ENCODE measurements at regions not wholly inside any gene's neighbourhood (a gene's known extent, or its start where the extent isn't known, plus 50 kb on each side); places are given as distances from the start of the nearest gene placed in this dataset.

DNA sequence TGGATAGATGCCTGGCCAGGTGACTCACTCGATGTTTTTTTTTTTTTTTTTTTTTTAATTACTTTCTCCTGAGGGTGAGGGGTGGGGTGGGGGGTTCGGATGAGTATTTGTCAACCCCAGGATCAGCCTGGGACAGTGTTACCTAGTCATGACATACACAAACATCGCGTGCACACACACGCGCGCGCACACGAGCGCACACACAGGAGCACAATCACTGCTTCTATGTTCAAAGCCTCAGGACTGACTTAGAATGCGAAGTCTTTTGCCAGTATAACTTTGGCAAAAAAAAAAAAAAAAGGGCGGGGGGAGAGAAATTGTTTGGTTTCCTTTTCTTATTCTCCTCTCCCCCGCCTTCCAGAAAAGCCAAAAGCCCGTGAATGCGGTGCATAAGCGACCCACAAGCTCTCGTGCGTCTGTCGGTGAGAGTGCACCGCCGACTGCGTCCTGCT lies 115.0 kb upstream of the TEX13C start (continued):
- TF ChIP-seq, protein P1, sequence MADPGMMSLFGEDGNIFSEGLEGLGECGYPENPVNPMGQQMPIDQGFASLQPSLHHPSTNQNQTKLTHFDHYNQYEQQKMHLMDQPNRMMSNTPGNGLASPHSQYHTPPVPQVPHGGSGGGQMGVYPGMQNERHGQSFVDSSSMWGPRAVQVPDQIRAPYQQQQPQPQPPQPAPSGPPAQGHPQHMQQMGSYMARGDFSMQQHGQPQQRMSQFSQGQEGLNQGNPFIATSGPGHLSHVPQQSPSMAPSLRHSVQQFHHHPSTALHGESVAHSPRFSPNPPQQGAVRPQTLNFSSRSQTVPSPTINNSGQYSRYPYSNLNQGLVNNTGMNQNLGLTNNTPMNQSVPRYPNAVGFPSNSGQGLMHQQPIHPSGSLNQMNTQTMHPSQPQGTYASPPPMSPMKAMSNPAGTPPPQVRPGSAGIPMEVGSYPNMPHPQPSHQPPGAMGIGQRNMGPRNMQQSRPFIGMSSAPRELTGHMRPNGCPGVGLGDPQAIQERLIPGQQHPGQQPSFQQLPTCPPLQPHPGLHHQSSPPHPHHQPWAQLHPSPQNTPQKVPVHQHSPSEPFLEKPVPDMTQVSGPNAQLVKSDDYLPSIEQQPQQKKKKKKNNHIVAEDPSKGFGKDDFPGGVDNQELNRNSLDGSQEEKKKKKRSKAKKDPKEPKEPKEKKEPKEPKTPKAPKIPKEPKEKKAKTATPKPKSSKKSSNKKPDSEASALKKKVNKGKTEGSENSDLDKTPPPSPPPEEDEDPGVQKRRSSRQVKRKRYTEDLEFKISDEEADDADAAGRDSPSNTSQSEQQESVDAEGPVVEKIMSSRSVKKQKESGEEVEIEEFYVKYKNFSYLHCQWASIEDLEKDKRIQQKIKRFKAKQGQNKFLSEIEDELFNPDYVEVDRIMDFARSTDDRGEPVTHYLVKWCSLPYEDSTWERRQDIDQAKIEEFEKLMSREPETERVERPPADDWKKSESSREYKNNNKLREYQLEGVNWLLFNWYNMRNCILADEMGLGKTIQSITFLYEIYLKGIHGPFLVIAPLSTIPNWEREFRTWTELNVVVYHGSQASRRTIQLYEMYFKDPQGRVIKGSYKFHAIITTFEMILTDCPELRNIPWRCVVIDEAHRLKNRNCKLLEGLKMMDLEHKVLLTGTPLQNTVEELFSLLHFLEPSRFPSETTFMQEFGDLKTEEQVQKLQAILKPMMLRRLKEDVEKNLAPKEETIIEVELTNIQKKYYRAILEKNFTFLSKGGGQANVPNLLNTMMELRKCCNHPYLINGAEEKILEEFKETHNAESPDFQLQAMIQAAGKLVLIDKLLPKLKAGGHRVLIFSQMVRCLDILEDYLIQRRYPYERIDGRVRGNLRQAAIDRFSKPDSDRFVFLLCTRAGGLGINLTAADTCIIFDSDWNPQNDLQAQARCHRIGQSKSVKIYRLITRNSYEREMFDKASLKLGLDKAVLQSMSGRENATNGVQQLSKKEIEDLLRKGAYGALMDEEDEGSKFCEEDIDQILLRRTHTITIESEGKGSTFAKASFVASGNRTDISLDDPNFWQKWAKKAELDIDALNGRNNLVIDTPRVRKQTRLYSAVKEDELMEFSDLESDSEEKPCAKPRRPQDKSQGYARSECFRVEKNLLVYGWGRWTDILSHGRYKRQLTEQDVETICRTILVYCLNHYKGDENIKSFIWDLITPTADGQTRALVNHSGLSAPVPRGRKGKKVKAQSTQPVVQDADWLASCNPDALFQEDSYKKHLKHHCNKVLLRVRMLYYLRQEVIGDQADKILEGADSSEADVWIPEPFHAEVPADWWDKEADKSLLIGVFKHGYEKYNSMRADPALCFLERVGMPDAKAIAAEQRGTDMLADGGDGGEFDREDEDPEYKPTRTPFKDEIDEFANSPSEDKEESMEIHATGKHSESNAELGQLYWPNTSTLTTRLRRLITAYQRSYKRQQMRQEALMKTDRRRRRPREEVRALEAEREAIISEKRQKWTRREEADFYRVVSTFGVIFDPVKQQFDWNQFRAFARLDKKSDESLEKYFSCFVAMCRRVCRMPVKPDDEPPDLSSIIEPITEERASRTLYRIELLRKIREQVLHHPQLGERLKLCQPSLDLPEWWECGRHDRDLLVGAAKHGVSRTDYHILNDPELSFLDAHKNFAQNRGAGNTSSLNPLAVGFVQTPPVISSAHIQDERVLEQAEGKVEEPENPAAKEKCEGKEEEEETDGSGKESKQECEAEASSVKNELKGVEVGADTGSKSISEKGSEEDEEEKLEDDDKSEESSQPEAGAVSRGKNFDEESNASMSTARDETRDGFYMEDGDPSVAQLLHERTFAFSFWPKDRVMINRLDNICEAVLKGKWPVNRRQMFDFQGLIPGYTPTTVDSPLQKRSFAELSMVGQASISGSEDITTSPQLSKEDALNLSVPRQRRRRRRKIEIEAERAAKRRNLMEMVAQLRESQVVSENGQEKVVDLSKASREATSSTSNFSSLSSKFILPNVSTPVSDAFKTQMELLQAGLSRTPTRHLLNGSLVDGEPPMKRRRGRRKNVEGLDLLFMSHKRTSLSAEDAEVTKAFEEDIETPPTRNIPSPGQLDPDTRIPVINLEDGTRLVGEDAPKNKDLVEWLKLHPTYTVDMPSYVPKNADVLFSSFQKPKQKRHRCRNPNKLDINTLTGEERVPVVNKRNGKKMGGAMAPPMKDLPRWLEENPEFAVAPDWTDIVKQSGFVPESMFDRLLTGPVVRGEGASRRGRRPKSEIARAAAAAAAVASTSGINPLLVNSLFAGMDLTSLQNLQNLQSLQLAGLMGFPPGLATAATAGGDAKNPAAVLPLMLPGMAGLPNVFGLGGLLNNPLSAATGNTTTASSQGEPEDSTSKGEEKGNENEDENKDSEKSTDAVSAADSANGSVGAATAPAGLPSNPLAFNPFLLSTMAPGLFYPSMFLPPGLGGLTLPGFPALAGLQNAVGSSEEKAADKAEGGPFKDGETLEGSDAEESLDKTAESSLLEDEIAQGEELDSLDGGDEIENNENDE (IDR thresholded peaks at IDR 0.05; ENCODE audit: insufficient replicate concordance, low read length), result no peak
- TF ChIP-seq KDM4A (IDR thresholded peaks at IDR 0.05; ENCODE audit: low read depth, low read length, severe bottlenecking) (no peak), RNF2 (IDR thresholded peaks at IDR 0.05; ENCODE audit: borderline replicate concordance, low read depth, low read length, missing control alignments, poor library complexity, severe bottlenecking) (no peak), CHD1 (IDR thresholded peaks at IDR 0.05; ENCODE audit: low read depth, low read length) (no peak), SAP30 (IDR thresholded peaks at IDR 0.05; ENCODE audit: insufficient read depth, insufficient replicate concordance, low read length) (no peak), SP2 (IDR thresholded peaks at IDR 0.05; ENCODE audit: low read length) (no peak), BCL11A (IDR thresholded peaks at IDR 0.05; ENCODE audit: low read depth in 2 of 2, low read length in 2 of 2) (no peak), KDM1A (IDR thresholded peaks at IDR 0.05; ENCODE audit: borderline replicate concordance, low read length) (no peak), PHF8 (conservative IDR thresholded peaks at IDR 0.05; ENCODE audit: low read depth, low read length) (no peak), NANOG (IDR thresholded peaks at IDR 0.05; ENCODE audit: insufficient read depth, low read depth, low read length, poor library complexity, severe bottlenecking) (no peak)

All from H1 (cell line).